Effector CD4-positive, alpha-beta T cell (primary cell): ENCODE measurements at regions not wholly inside any gene's neighbourhood (a gene's known extent, or its start where the extent isn't known, plus 50 kb on each side); places are given as distances from the start of the nearest gene placed in this dataset.

Source experiments
- DNase-seq: peaks from one replicate; pipeline ENCODE4 v3.0.0-alpha.2; 2020

- DNase-seq: no peak
Measured at GRCh38 chr4:189443341-189443740, 497.3 kb upstream of the FRG1 start.

GRCh38 chr4:189445613-189446012 is 495.1 kb upstream of the FRG1 start:
- no peak for DNase-seq

GRCh38 chr4:189463734-189464133 is 476.9 kb upstream of the FRG1 start:
- DNase-seq: no peak

GRCh38 chr4:189494407-189494806 is 446.3 kb upstream of the FRG1 start:
- DNase-seq: no peak

GRCh38 chr4:189497516-189497915 is 443.2 kb upstream of the FRG1 start:
- DNase-seq: no peak

- no peak for DNase-seq
Measured at GRCh38 chr4:189497996-189498395, 442.7 kb upstream of the FRG1 start.

- DNase-seq: no peak
Measured at GRCh38 chr4:189498457-189498856, 442.2 kb upstream of the FRG1 start.

- DNase-seq: no peak
Measured at GRCh38 chr4:189499696-189500095, 441.0 kb upstream of the FRG1 start.

GRCh38 chr4:189500970-189501369 is 439.7 kb upstream of the FRG1 start:
- no peak for DNase-seq

GRCh38 chr4:189502841-189503435 is 437.7 kb upstream of the FRG1 start:
- no peak for DNase-seq

- no peak for DNase-seq
Measured at GRCh38 chr4:189504220-189504619, 436.5 kb upstream of the FRG1 start.

GRCh38 chr4:189505380-189505779 is 435.3 kb upstream of the FRG1 start:
- DNase-seq: no peak

GRCh38 chr4:189506080-189506479 is 434.6 kb upstream of the FRG1 start:
- DNase-seq: no peak

- DNase-seq: no peak
Measured at GRCh38 chr4:189507060-189507459, 433.6 kb upstream of the FRG1 start.

GRCh38 chr4:189510601-189511000 is 430.1 kb upstream of the FRG1 start:
- no peak for DNase-seq

GRCh38 chr4:189511581-189511980 is 429.1 kb upstream of the FRG1 start:
- DNase-seq: no peak

GRCh38 chr4:189513421-189513820 is 427.3 kb upstream of the FRG1 start:
- DNase-seq: no peak

GRCh38 chr4:189514209-189514608 is 426.5 kb upstream of the FRG1 start:
- DNase-seq: no peak

- no peak for DNase-seq
Measured at GRCh38 chr4:189516902-189517301, 423.8 kb upstream of the FRG1 start.

GRCh38 chr4:189519186-189519585 is 421.5 kb upstream of the FRG1 start:
- DNase-seq: no peak

GRCh38 chr4:189525304-189525703 is 415.4 kb upstream of the FRG1 start:
- no peak for DNase-seq

- DNase-seq: no peak
Measured at GRCh38 chr4:189530848-189531247, 409.8 kb upstream of the FRG1 start.

- DNase-seq: no peak
Measured at GRCh38 chr4:189533603-189534002, 407.1 kb upstream of the FRG1 start.

GRCh38 chr4:189547559-189547958 is 393.1 kb upstream of the FRG1 start:
- no peak for DNase-seq

- DNase-seq: no peak
Measured at GRCh38 chr4:189548484-189549125, 392.1 kb upstream of the FRG1 start.
